ENCODE measurements at regions not wholly inside any gene's neighbourhood (a gene's known extent, or its start where the extent isn't known, plus 50 kb on each side); places are given as distances from the start of the nearest gene placed in this dataset.
"Not testable (repeated sequence)": the region's sequence is repeated elsewhere in the genome, so short reads cannot be mapped to it uniquely, and the experiment has no call there.

DNA sequence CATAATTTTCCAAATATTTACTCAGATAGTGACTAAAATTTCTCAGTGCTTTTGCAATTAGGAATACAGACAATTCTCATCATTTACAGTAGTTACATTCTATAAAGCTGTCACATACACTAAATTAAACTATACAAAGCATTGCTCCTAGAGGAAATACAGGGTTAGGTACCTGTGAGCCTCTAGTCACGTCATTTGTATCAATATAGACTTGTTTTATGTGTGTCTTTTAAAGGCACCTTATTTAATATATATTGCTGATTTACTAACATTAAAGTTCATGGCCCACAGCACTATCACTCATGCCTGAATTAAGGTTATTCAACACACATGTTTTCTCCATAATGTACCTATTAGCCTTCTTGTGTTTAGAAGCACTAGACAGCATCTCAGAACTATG is 78.7 kb downstream of the PABPC4L start:
- TF ChIP-seq, protein P1, sequence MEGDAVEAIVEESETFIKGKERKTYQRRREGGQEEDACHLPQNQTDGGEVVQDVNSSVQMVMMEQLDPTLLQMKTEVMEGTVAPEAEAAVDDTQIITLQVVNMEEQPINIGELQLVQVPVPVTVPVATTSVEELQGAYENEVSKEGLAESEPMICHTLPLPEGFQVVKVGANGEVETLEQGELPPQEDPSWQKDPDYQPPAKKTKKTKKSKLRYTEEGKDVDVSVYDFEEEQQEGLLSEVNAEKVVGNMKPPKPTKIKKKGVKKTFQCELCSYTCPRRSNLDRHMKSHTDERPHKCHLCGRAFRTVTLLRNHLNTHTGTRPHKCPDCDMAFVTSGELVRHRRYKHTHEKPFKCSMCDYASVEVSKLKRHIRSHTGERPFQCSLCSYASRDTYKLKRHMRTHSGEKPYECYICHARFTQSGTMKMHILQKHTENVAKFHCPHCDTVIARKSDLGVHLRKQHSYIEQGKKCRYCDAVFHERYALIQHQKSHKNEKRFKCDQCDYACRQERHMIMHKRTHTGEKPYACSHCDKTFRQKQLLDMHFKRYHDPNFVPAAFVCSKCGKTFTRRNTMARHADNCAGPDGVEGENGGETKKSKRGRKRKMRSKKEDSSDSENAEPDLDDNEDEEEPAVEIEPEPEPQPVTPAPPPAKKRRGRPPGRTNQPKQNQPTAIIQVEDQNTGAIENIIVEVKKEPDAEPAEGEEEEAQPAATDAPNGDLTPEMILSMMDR (IDR thresholded peaks at IDR 0.05; ENCODE audit: low read depth, low read length, missing control alignments) = no peak
- no peak overlapping the region for H3K4me3 ChIP-seq (ENCODE audit: low read depth, low read length)
- DNase-seq (ENCODE audit: low read depth) = no peak

DNA sequence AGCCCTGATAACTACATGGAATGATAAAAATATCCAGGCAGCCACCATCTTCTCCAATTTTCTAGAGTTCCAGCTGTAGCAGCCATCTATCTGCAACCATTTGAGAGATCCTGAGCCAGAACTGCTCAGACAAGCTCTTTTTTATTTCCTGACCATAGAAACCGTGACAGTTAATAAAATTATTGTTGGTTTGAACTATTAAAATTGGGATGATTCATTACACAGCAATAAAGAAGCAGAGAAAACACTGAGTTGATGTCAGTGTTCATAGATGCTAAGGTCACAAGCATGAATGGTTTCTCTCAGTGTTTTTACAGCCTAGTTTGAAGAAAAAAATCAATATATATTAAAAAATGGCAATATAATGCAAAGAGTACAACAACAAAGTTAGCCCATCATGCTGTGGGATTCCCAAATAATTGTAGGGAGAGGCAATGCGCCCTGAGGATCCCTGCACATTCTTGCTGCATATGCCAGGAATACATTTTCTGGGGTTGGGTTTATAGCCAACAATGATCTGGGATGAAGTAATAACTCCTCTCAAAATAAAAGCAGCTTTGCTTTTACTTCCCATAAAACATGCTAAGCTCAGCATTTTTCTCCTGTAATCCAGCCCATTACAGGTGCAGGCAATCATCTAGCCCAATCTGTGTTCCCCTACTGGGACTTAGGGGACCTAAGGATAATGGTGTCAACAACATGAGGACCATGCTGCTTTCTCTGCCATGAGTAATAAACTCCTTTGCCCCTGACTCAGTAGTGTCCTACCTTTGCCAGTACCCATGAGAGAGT is 84.0 kb downstream of the PABPC4L start:
- no peak overlapping the region for H3K4me3 ChIP-seq (ENCODE audit: low read depth, low read length)
- TF ChIP-seq, protein P1 (IDR thresholded peaks at IDR 0.05; ENCODE audit: low read depth, low read length, missing control alignments) = no peak
- no peak for DNase-seq (ENCODE audit: low read depth)

DNA sequence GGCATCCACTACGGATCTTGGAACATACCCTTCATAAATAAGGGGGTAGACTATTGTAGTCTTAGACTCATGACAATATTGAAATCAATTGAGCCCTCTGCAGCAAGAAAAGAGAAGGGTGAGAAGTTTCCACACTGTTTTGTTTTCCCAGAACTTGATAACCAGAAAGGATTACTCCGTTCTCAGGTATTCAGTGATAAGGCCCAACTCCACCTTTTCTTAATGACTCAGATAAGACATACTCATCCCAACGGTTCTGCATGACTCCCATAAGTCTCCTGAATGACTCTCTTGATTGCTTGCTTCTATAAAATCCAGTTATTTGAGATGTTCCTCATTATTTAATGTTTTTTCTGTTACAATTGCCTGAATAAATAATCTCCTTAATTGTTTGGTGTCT is 111.7 kb downstream of the PABPC4L start:
- no peak overlapping the region for H3K4me3 ChIP-seq (ENCODE audit: low read depth, low read length)
- TF ChIP-seq, protein P1 (IDR thresholded peaks at IDR 0.05; ENCODE audit: low read depth, low read length, missing control alignments) = no peak
- DNase-seq (ENCODE audit: low read depth) = no peak

DNA sequence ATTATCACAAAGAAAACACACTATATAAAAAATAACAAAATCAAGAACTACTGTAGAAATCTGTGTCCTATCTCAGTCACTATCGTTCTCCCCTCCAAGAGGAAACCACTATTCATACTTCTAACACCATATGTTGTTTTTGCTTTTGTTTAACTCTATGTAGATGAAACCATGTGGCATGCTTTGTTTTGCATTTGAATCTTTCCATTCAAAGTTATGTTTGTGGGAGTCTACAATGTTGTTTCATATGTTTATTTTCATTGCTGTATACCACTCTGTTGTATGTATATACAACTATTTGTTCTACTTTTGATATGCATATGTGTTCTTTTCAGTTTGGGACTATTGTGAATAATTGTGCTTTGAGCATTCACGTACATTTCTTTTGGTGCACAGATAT is 116.1 kb downstream of the PABPC4L start:
- no peak overlapping the region for H3K4me3 ChIP-seq (ENCODE audit: low read depth, low read length)
- DNase-seq (ENCODE audit: low read depth) = no peak
- TF ChIP-seq, protein P1 (IDR thresholded peaks at IDR 0.05; ENCODE audit: low read depth, low read length, missing control alignments) = no peak

DNA sequence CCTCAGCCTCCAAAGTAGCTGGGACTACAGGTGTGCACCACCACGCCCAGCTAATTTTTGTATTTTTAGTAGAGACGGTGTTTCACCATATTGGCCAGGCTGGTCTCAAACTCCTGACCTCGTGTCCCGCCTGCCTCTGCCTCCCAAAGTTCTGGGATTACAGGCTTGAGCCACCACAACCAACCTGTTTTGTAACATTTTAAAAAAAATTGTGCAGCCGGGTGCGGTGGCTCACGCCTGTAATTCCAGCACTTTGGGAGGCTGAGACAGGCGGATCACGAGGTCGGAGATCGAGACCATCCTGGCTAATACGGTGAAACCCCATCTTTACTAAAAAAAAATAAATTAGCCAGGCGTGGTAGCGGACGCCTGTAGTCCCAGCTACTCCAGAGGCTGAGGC is 122.5 kb downstream of the PABPC4L start:
- not testable (repeated sequence) for H3K4me3 ChIP-seq (ENCODE audit: low read depth, low read length); DNase-seq (ENCODE audit: low read depth)

DNA sequence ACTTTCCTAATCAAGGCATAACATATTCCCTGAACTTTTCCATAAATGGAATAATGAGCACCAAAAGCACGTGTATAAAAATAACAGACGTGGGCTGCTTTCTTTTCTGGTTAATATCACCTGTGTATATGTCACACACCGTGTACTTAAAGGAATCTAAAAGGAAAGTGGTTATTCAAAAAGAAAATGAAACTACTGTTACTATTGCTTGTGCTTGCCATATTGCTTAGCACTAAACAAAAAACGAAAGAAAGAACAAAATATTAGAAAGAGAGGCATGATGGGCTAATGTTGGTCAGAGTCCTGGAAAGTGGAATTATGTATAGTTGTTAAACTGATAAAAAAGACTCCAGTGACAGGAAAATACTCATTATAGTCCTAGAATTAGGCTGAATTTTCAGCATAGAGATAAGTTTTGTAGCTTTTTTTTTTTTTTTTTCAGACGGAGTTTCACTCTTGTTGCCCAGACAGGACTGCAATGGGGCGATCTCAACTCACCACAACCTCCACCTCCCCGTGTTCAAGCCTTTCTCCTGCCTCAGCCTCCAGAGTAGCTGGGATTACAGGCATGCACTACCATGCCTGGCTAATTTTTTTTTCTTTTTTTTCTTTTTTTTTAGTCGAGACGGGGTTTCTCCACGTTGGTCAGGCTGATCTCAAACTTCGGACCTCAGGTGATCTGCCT is 123.2 kb downstream of the PABPC4L start:
- no peak overlapping the region for H3K4me3 ChIP-seq (ENCODE audit: low read depth, low read length)
- DNase-seq (ENCODE audit: low read depth) = no peak
- TF ChIP-seq, protein P1 (IDR thresholded peaks at IDR 0.05; ENCODE audit: low read depth, low read length, missing control alignments) = no peak

DNA sequence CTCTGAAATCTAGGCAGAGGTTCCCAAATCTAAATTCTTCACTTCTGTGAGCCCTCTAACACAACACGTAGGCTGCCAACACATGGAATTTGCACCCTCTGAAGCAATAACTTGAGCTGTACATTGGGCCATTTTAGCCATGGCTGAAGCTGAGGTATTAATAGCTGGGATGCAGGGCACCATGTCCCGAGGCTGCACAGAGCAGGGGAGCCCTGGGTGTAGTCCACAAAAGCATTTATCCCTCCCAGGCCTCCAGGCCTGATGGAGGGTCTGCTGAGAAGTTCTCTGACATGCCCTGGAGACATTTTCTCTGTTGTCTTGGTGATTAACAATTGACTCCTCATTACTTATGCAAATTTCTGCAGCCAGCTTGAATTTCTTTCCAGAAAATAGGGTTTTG is 127.9 kb downstream of the PABPC4L start:
- H3K4me3 ChIP-seq (ENCODE audit: low read depth, low read length) = no peak overlapping the region
- TF ChIP-seq, protein P1 (IDR thresholded peaks at IDR 0.05; ENCODE audit: low read depth, low read length, missing control alignments) = no peak
- no peak for DNase-seq (ENCODE audit: low read depth)
